Transverse colon (tissue), 4 donors: ENCODE measurements at regions not wholly inside any gene's neighbourhood (a gene's known extent, or its start where the extent isn't known, plus 50 kb on each side); places are given as distances from the start of the nearest gene placed in this dataset.

Experiments used
- DNase-seq: peaks from one replicate; pipeline ENCODE4 v3.0.0-alpha.2; 2019
- H3K27ac ChIP-seq, 4 donors: fragments of 200-600 bp; sonication (generic); 2 replicates each; pipeline ENCODE4 v1.5.1; 2016 to 2018; ENCODE audit warnings: inconsistent platforms in 4 of 4
- H3K27me3 ChIP-seq: fragments of 200-600 bp; sonication (generic); 2 replicates; pipeline ENCODE4 v1.5.1; 2017; ENCODE audit warnings: inconsistent platforms
- H3K36me3 ChIP-seq, 4 donors: fragments of 200-600 bp; sonication (generic); 2 replicates each; pipeline ENCODE4 v1.5.1; 2017 to 2019; ENCODE audit warnings: inconsistent platforms in 4 of 4
- H3K4me1 ChIP-seq, 4 donors: fragments of 200-600 bp; sonication (generic); 2 replicates each; pipeline ENCODE4 v1.5.1; 2017 to 2020; ENCODE audit warnings: inconsistent platforms in 4 of 4
- H3K4me3 ChIP-seq, 4 donors: fragments of 200-600 bp; sonication (generic); 1 replicate in 1 of 4; 2 replicates in 3 of 4; pipeline versions ENCODE4 v1.5.1 to v1.6.1; 2017 to 2019; ENCODE audit warnings: inconsistent platforms in 4 of 4
- H3K9me3 ChIP-seq, 2 donors: fragments of 200-600 bp; sonication (generic); 2 replicates each; pipeline ENCODE4 v1.5.1; 2017 to 2019; ENCODE audit warnings: inconsistent platforms in 2 of 2
- EP300 ChIP-seq: sonication (generic); formaldehyde crosslinking; IDR thresholded peaks from one replicate; pipeline ENCODE4 v1.6.1; 2017; ENCODE audit warnings: antibody characterized with exemption, low read depth
- POLR2A ChIP-seq: fragments of 450-650 bp; IDR thresholded peaks from one replicate; pipeline ENCODE4 v1.6.1; 2016; ENCODE audit warnings: antibody characterized with exemption, mild to moderate bottlenecking, moderate library complexity
- POLR2AphosphoS5 ChIP-seq, 3 donors: sonication (generic); formaldehyde crosslinking; IDR thresholded peaks; one replicate each; pipeline ENCODE4 v1.6.1; 2016; ENCODE audit warnings: antibody characterized with exemption in 3 of 3
- WGBS, 2 donors: methylation state at CpG; one replicate each; pipeline ENCODE4 v1.1.5; 2018; ENCODE audit warnings: low coverage in 1 of 2; 5-methylcytosine and 5-hydroxymethylcytosine counted together
- in situ Hi-C, 4 donors: fragments of 200-750 bp; cut with MboI; loops; one replicate each; pipeline versions ENCODE4 v1.15.0 to v1.15.1; 2017; ENCODE audit warnings: low sequenced_read_pairs in 3 of 4, low pct_ligation_motif_present in 1 of 4, low pct_unique_long_range_greater_than_20kb in 1 of 4
- intact Hi-C: fragments of 100-400 bp; cut with DNase I; formaldehyde crosslinking; loops from one replicate; pipeline ENCODE4 v1.15.1; 2023; ENCODE audit warnings: low total_unique reads
- TF ChIP-seq, protein P1 (sequence below), 5 experiments: fragments of 200-600 bp in 3 of 5; fragments of 450-650 bp in 2 of 5; sonication (generic) in 3 of 5; IDR thresholded peaks; 1 replicate in 2 of 5; 2 replicates in 3 of 5; pipeline ENCODE4 v1.5.1; 2016 to 2017; ENCODE audit warnings: antibody characterized with exemption in 5 of 5, inconsistent platforms in 3 of 5, mild to moderate bottlenecking in 2 of 5, moderate library complexity in 1 of 5

DNA sequence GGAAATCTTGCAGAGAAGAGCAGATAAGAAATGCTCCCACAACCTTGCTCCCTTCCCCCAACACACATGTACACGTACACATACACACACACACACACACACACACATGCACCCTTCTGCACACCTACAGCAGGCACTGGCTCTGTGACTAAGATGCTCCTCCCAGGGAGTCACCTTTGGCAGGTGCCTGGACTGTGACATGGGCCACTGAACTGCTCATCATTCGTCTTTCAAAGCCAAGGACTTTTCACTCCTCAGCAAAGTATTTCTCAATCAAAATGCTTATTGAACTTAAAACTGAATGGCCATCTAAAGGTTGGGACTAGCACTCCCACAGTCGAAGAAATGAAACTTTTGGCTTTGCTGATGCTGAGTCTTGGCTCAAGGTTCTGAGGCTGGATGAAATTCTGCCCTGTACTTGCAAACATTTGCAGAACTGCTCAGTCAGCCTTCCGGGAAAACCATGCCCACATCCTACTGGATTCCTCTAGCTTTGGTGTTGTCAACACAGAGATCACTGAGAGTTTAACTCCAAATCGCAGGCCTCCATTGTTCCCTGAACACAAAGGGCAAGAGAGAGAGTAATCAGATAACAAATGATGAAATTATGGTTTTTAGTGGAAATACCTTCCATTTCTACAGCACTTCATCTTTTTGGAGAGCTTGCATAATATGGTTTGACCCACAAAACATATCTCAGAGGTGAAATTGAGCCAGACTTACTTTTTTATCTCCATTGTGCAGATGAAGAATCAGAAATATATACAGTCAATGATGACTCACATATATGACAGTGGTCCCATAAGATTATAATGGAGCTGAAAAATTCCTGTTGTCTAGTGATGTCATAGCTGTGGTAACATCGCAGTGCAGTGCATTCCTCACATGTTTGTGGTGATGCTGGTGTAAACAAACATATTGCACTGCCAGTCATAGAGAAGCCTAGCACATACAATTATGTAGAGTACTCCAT lies 72.4 kb upstream of the BCAR3 start:
- 51 to 75% methylated on average over 1 to 6 of the region's 6 CpGs for whole genome bisulfite sequencing, 2 donors
- Histone ChIP-seq H3K4me1 (peaks cover 0 to 12% (median 0%) of the 10 kb centered on the region in 4 donors), H3K27ac (no peak overlapping the region), H3K4me3 (no peak overlapping the region), H3K27me3 (no peaks in the 10 kb centered on the region), H3K9me3 (no peaks in the 10 kb centered on the region), H3K36me3 (no peaks in the 10 kb centered on the region)
- no peak for DNase-seq
- TF ChIP-seq POLR2A = no peak
- TF ChIP-seq, protein P1, sequence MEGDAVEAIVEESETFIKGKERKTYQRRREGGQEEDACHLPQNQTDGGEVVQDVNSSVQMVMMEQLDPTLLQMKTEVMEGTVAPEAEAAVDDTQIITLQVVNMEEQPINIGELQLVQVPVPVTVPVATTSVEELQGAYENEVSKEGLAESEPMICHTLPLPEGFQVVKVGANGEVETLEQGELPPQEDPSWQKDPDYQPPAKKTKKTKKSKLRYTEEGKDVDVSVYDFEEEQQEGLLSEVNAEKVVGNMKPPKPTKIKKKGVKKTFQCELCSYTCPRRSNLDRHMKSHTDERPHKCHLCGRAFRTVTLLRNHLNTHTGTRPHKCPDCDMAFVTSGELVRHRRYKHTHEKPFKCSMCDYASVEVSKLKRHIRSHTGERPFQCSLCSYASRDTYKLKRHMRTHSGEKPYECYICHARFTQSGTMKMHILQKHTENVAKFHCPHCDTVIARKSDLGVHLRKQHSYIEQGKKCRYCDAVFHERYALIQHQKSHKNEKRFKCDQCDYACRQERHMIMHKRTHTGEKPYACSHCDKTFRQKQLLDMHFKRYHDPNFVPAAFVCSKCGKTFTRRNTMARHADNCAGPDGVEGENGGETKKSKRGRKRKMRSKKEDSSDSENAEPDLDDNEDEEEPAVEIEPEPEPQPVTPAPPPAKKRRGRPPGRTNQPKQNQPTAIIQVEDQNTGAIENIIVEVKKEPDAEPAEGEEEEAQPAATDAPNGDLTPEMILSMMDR (IDR thresholded peaks at IDR 0.05) = no peak
- TF ChIP-seq EP300 = no peak
- TF ChIP-seq POLR2AphosphoS5 (IDR thresholded peaks at IDR 0.05) = no peak
- intact Hi-C loops (no loop called here), in situ Hi-C loops (no loop called here)

- peaks cover 0 to 12% (median 0%) of the 10 kb centered on the region in 4 donors for H3K4me1 ChIP-seq
- no peak overlapping the region for H3K4me3 ChIP-seq
- TF ChIP-seq EP300 (no peak), POLR2AphosphoS5 (IDR thresholded peaks at IDR 0.05) (no peak), POLR2A (no peak)
- TF ChIP-seq, protein P1 (IDR thresholded peaks at IDR 0.05) = no peak
- no peak overlapping the region for H3K27ac ChIP-seq
- no peaks in the 10 kb centered on the region for H3K27me3 ChIP-seq
- in situ Hi-C loops = no loop called here
- H3K36me3 ChIP-seq = no peaks in the 10 kb centered on the region
- intact Hi-C loops = no loop called here
- no peaks in the 10 kb centered on the region for H3K9me3 ChIP-seq
- DNase-seq = no peak
- 72 to 92% methylated on average over 2 to 6 of the region's 6 CpGs for WGBS, 2 donors
These were observed 70.0 kb upstream of the BCAR3 start for GRCh38 chr1:93751377-93752250.

DNA sequence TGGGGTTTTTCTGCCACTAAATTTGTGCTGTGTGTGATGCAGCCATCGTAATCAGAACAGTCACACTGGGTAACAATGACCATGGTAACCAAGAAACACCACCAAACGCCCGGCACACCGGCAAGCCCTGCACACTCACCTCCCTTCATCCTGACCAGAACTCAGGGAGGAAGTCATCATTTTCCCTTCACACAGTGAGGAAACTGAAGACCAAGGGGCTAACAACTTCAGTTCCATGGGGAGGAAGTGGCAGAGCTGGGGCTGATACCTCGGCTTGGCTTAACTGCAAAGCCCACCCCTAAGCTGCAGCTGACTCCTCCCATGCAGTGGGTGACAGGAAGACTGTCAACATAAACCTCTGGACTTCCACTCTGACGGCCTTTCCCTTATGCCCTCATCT lies 69.3 kb upstream of the BCAR3 start:
- no peaks in the 10 kb centered on the region for H3K27me3 ChIP-seq
- intact Hi-C loops = no loop called here

GRCh38 chr1:93749894-93750301 lies 68.3 kb upstream of the BCAR3 start:
- in situ Hi-C loops (no loop called here), intact Hi-C loops (no loop called here)
- H3K36me3 ChIP-seq = no peaks in the 10 kb centered on the region
- H3K9me3 ChIP-seq = no peaks in the 10 kb centered on the region
- 21 to 33% methylated on average over 1 to 2 of the region's 2 CpGs for WGBS, 2 donors
- TF ChIP-seq, protein P1 (IDR thresholded peaks at IDR 0.05) = no peak
- TF ChIP-seq POLR2A (no peak), EP300 (no peak), POLR2AphosphoS5 (IDR thresholded peaks at IDR 0.05) (no peak)
- peaks cover 0 to 12% (median 0%) of the 10 kb centered on the region in 4 donors for H3K4me1 ChIP-seq
- no peak overlapping the region for H3K4me3 ChIP-seq
- DNase-seq = no peak
- H3K27me3 ChIP-seq = no peaks in the 10 kb centered on the region
- no peak overlapping the region for H3K27ac ChIP-seq

More for the DNA sequence above, 69.3 kb upstream of the BCAR3 start:
- Histone ChIP-seq H3K4me3 (no peak overlapping the region), H3K36me3 (no peaks in the 10 kb centered on the region), H3K27ac (no peak overlapping the region), H3K9me3 (no peaks in the 10 kb centered on the region), H3K4me1 (peaks cover 0 to 12% (median 0%) of the 10 kb centered on the region in 4 donors)
- in situ Hi-C loops = no loop called here
- TF ChIP-seq POLR2AphosphoS5 (IDR thresholded peaks at IDR 0.05) = no peak
- no peak for DNase-seq
- 56% methylated on average over 6 of the region's 6 CpGs; no CpG with 5 or more reads in 1 of the 2 donors for WGBS, 2 donors
